Caco-2 (cell line): ENCODE measurements at regions not wholly inside any gene's neighbourhood (a gene's known extent, or its start where the extent isn't known, plus 50 kb on each side); places are given as distances from the start of the nearest gene placed in this dataset.

Experiments used
- BruUV-seq: library from RNA; stranded (reverse); fragments of 400-500 nt; replicated peaks from 2 replicates; lab custom pipeline; 2021; lab: Mats Ljungman, UMichigan
- CTCF ChIA-PET: fragments of 300-600 bp; sonication (Branson Sonifier 250); formaldehyde crosslinking; loops from one replicate; lab custom pipeline; 2022; ENCODE audit warnings: antibody characterized with exemption; lab: Charles Lee
- POLR2A ChIA-PET: fragments of 300-600 bp; sonication (Branson Sonifier 250); formaldehyde crosslinking; loops from one replicate; lab custom pipeline; 2022; ENCODE audit warnings: antibody characterized with exemption; lab: Charles Lee
- DNase-seq, 2 experiments: peaks; one replicate each; pipeline versions ENCODE4 v3.0.0 to v3.0.0-alpha.2; 2020 to 2022
- H3K27me3 ChIP-seq: replicated peaks from 2 replicates; pipeline ENCODE4 v1.6.0; 2011; ENCODE audit warnings: low read length; ENCODE audit not compliant: control insufficient read depth, insufficient read depth
- H3K36me3 ChIP-seq: 2 replicates; pipeline ENCODE4 v1.5.1; 2011; ENCODE audit warnings: low read length; ENCODE audit not compliant: control insufficient read depth, insufficient read depth
- H3K4me1 ChIP-seq: fragments of 250-450 bp; sonication (Bioruptor Pico); 2 replicates; pipeline ENCODE4 v1.5.1; 2020; ENCODE audit warnings: mild to moderate bottlenecking
- H3K4me3 ChIP-seq: 2 replicates; pipeline ENCODE4 v1.5.1; 2011; ENCODE audit warnings: low read depth, mild to moderate bottlenecking, control low read depth, low read length
- H3K9me3 ChIP-seq: fragments of 250-450 bp; sonication (Bioruptor Pico); 2 replicates; pipeline ENCODE4 v1.5.1; 2020; ENCODE audit warnings: mild to moderate bottlenecking, moderate library complexity
- H3K27ac Mint-ChIP-seq: one replicate; pipeline ENCODE4 v1.8.0; 2022; ENCODE audit warnings: mixed read lengths; ENCODE audit not compliant: unreplicated experiment
- H3K27me3 Mint-ChIP-seq: one replicate; pipeline ENCODE4 v1.8.0; 2022; ENCODE audit warnings: mixed read lengths; ENCODE audit not compliant: insufficient read depth, unreplicated experiment
- H3K36me3 Mint-ChIP-seq: one replicate; pipeline ENCODE4 v1.8.0; 2022; ENCODE audit warnings: mild to moderate bottlenecking, mixed read lengths; ENCODE audit not compliant: insufficient read depth, unreplicated experiment
- H3K4me1 Mint-ChIP-seq: one replicate; pipeline ENCODE4 v1.8.0; 2022; ENCODE audit warnings: low read depth, mixed read lengths; ENCODE audit not compliant: unreplicated experiment
- H3K4me3 Mint-ChIP-seq: one replicate; pipeline ENCODE4 v1.8.0; 2022; ENCODE audit warnings: mild to moderate bottlenecking, moderate library complexity, mixed read lengths; ENCODE audit not compliant: unreplicated experiment
- H3K9me3 Mint-ChIP-seq: one replicate; pipeline ENCODE4 v1.8.0; 2022; ENCODE audit warnings: mixed read lengths; ENCODE audit not compliant: unreplicated experiment
- intact Hi-C: fragments of 100-400 bp; cut with micrococcal nuclease; formaldehyde crosslinking; loops from one replicate; pipeline ENCODE4 v1.10.0; 2022; ENCODE audit not compliant: unreplicated experiment
- TF ChIP-seq, protein P1 (sequence below), 2 experiments: fragments of 200-600 bp in 1 of 2; IDR thresholded peaks; 1 replicate in 1 of 2; 2 replicates in 1 of 2; pipeline versions ENCODE4 v1.5.1 to v1.8.0; 2011 to 2022; ENCODE audit warnings: antibody characterized with exemption in 1 of 2, control low read depth in 1 of 2, inconsistent platforms in 1 of 2, low read depth in 1 of 2, low read length in 1 of 2, mild to moderate bottlenecking in 1 of 2, moderate library complexity in 1 of 2; ENCODE audit not compliant: insufficient read depth in 1 of 2, severe bottlenecking in 1 of 2, unreplicated experiment in 1 of 2

DNA sequence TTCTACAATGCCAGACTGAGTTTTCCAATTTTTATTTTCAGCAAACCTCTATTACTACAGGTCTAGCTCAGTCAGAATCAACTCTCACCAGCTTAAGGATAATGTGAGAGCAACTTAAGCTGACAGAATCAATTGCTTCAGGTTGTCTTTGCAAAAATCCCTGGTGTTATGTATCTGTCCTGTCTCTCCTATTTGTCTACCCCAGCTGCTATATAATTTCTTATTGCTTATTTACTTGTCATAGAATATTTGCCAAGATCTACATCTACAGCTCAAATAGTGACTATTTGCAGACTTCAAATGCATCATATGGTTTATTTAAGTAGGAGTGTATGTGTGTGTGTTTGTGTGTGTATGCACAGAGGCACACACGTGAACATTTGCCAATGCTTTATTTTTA, 54.1 kb downstream of the FOXG1 start:
- Histone ChIP-seq H3K9me3 (0 out of 2 replicates have a peak, but pooled peaks cover 4% of the 10 kb centered on the region), H3K27me3 (no peaks in the 10 kb centered on the region), H3K4me1 (no peaks in the 10 kb centered on the region), H3K36me3 (no peaks in the 10 kb centered on the region), H3K4me3 (no peak overlapping the region)
- Mint-ChIP-seq H3K9me3 (no peaks in the 10 kb centered on the region), H3K36me3 (no peaks in the 10 kb centered on the region), H3K27me3 (no peaks in the 10 kb centered on the region), H3K4me1 (no peaks in the 10 kb centered on the region), H3K4me3 (no peak overlapping the region), H3K27ac (no peak overlapping the region)
- CTCF ChIA-PET, result no interaction called here
- TF ChIP-seq, protein P1, sequence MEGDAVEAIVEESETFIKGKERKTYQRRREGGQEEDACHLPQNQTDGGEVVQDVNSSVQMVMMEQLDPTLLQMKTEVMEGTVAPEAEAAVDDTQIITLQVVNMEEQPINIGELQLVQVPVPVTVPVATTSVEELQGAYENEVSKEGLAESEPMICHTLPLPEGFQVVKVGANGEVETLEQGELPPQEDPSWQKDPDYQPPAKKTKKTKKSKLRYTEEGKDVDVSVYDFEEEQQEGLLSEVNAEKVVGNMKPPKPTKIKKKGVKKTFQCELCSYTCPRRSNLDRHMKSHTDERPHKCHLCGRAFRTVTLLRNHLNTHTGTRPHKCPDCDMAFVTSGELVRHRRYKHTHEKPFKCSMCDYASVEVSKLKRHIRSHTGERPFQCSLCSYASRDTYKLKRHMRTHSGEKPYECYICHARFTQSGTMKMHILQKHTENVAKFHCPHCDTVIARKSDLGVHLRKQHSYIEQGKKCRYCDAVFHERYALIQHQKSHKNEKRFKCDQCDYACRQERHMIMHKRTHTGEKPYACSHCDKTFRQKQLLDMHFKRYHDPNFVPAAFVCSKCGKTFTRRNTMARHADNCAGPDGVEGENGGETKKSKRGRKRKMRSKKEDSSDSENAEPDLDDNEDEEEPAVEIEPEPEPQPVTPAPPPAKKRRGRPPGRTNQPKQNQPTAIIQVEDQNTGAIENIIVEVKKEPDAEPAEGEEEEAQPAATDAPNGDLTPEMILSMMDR (IDR thresholded peaks at IDR 0.05; ENCODE audit: insufficient read depth in 1 of 2, low read depth in 1 of 2, low read length in 1 of 2, severe bottlenecking in 1 of 2, unreplicated experiment in 1 of 2), result no peak
- no TSS peak for BruUV-seq
- POLR2A ChIA-PET, result no interaction called here
- no peak for DNase-seq
- intact Hi-C loops, result no loop called here

DNA sequence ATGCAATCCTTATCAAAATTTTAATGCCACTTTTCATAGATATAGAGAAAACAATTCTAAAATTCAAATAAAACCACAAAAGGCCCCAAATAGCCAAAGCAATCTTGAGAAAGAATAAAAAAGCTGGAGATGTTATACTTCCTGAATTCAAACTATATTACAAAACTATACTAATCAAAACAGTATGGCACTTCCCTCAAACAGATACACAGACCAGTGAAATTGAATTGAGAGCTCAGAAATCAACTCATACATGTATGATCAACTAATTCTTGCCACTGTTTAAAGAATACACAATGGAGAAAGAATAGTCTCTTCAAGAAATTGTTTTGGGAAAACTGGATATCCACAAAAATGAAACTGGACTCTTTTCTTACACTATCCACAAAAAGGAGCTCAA, 55.4 kb downstream of the FOXG1 start:
- H3K36me3 Mint-ChIP-seq, result no peaks in the 10 kb centered on the region
- no peak overlapping the region for H3K27ac Mint-ChIP-seq
- Histone ChIP-seq H3K4me3 (no peak overlapping the region), H3K4me1 (no peaks in the 10 kb centered on the region), H3K9me3 (0 out of 2 replicates have a peak, but pooled peaks cover 4% of the 10 kb centered on the region), H3K36me3 (no peaks in the 10 kb centered on the region), H3K27me3 (no peaks in the 10 kb centered on the region)
- intact Hi-C loops, result no loop called here
- no peaks in the 10 kb centered on the region for H3K9me3 Mint-ChIP-seq
- no peak overlapping the region for H3K4me3 Mint-ChIP-seq
- H3K4me1 Mint-ChIP-seq, result no peaks in the 10 kb centered on the region
- POLR2A ChIA-PET, result no interaction called here
- no peak for DNase-seq
- no peaks in the 10 kb centered on the region for H3K27me3 Mint-ChIP-seq
- BruUV-seq, result no TSS peak
- TF ChIP-seq, protein P1 (IDR thresholded peaks at IDR 0.05; ENCODE audit: insufficient read depth in 1 of 2, low read depth in 1 of 2, low read length in 1 of 2, severe bottlenecking in 1 of 2, unreplicated experiment in 1 of 2), result no peak
- CTCF ChIA-PET, result no interaction called here

DNA sequence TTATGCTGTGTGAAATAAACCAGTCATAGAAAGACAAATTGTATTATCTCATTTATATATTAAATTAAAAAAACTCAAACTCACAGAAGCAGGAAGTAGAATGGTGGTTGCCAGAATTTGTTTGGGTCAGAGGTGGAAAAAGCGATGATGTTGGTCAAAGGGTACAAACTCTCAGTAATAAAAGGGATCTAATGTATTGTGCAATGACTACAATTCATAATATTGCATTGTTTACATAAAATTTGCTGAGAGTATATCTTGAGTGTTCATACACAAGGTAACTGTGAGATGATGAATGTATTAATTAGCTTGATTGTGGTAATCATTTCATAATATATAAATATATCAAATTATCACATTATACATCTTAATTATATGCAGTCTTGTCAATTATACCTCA, 56.7 kb downstream of the FOXG1 start:
- no peaks in the 10 kb centered on the region for H3K36me3 ChIP-seq
- Mint-ChIP-seq H3K9me3 (no peaks in the 10 kb centered on the region), H3K36me3 (no peaks in the 10 kb centered on the region), H3K4me3 (no peak overlapping the region), H3K27ac (no peak overlapping the region), H3K27me3 (no peaks in the 10 kb centered on the region), H3K4me1 (no peaks in the 10 kb centered on the region)
- DNase-seq, result no peak
- no TSS peak for BruUV-seq
- H3K4me3 ChIP-seq, result no peak overlapping the region
- intact Hi-C loops, result no loop called here
- ChIA-PET CTCF (no interaction called here), POLR2A (no interaction called here)
- H3K9me3 ChIP-seq, result 0 out of 2 replicates have a peak, but pooled peaks cover 4% of the 10 kb centered on the region
- no peaks in the 10 kb centered on the region for H3K4me1 ChIP-seq
- TF ChIP-seq, protein P1 (IDR thresholded peaks at IDR 0.05; ENCODE audit: insufficient read depth in 1 of 2, low read depth in 1 of 2, low read length in 1 of 2, severe bottlenecking in 1 of 2, unreplicated experiment in 1 of 2), result no peak
- H3K27me3 ChIP-seq, result no peaks in the 10 kb centered on the region
